Fibroblast of skin of right quadriceps (primary cell): ENCODE measurements at regions not wholly inside any gene's neighbourhood (a gene's known extent, or its start where the extent isn't known, plus 50 kb on each side); places are given as distances from the start of the nearest gene placed in this dataset.

ENCODE experiments used
- DNase-seq: peaks from one replicate; pipeline ENCODE4 v3.0.0-alpha.2; 2013

- no peak for DNase-seq
Observed at GRCh38 chr4:125440814-125441213, 126.1 kb downstream of the FAT4 start.

- DNase-seq = no peak
Observed at GRCh38 chr4:125444166-125444565, 129.4 kb downstream of the FAT4 start.

- DNase-seq = no peak
Observed at GRCh38 chr4:125445525-125445924, 130.8 kb downstream of the FAT4 start.

GRCh38 chr4:125447551-125448290 lies 133.0 kb downstream of the FAT4 start:
- no peak for DNase-seq

- DNase-seq = no peak
Observed at GRCh38 chr4:125456075-125456474, 141.3 kb downstream of the FAT4 start.

GRCh38 chr4:125459531-125459930 lies 144.8 kb downstream of the FAT4 start:
- no peak for DNase-seq

- DNase-seq = no peak
Observed at GRCh38 chr4:125461676-125462363, 147.1 kb downstream of the FAT4 start.

- DNase-seq = peak; percentile 3
Observed at GRCh38 chr4:125464146-125464545, 149.4 kb downstream of the FAT4 start.

- no peak for DNase-seq
Observed at GRCh38 chr4:125481334-125482045, 166.7 kb downstream of the FAT4 start.

- no peak for DNase-seq
Observed at GRCh38 chr4:125482822-125483221, 168.1 kb downstream of the FAT4 start.

GRCh38 chr4:125483278-125483677 lies 168.5 kb downstream of the FAT4 start:
- DNase-seq = peak; percentile 33

- no peak for DNase-seq
Observed at GRCh38 chr4:125484912-125485311, 170.2 kb downstream of the FAT4 start.

- DNase-seq = no peak
Observed at GRCh38 chr4:125486351-125486750, 171.6 kb downstream of the FAT4 start.

GRCh38 chr4:125489952-125490690 lies 175.4 kb downstream of the FAT4 start:
- DNase-seq = no peak

GRCh38 chr4:125492957-125493356 lies 178.2 kb downstream of the FAT4 start:
- peak; percentile 23 for DNase-seq

- DNase-seq = no peak
Observed at GRCh38 chr4:125497861-125498260, 183.1 kb downstream of the FAT4 start.

- no peak for DNase-seq
Observed at GRCh38 chr4:125498981-125499380, 184.2 kb downstream of the FAT4 start.

- DNase-seq = no peak
Observed at GRCh38 chr4:125501090-125501489, 186.3 kb downstream of the FAT4 start.

- no peak for DNase-seq
Observed at GRCh38 chr4:125501568-125501967, 186.8 kb downstream of the FAT4 start.

GRCh38 chr4:125505621-125506020 lies 190.9 kb downstream of the FAT4 start:
- no peak for DNase-seq

GRCh38 chr4:125507141-125507540 lies 192.4 kb downstream of the FAT4 start:
- DNase-seq = no peak

GRCh38 chr4:125511715-125512114 lies 197.0 kb downstream of the FAT4 start:
- no peak for DNase-seq

GRCh38 chr4:125515016-125515415 lies 200.3 kb downstream of the FAT4 start:
- no peak for DNase-seq
